T-helper 1 cell treated with Interleukin-12 subunit alpha and Interleukin-12 subunit beta and Interleukin-4 antibody, amounts not matched to agents 30 ng/mL and 1 ng/mL, for 36 hours (primary cell): ENCODE measurements at regions not wholly inside any gene's neighbourhood (a gene's known extent, or its start where the extent isn't known, plus 50 kb on each side); places are given as distances from the start of the nearest gene placed in this dataset.

Experiments used
- intact Hi-C: fragments of 100-400 bp; cut with micrococcal nuclease; formaldehyde crosslinking; loops from one replicate; pipeline ENCODE4 v1.15.1; 2024

- intact Hi-C loops = loop anchor here (5.0 kb wide), 4 partner anchors 158 to 713 kb away; no protein-coding TSS in a partner anchor
Measured at GRCh38 chr13:40064154-40065097, 409.0 kb downstream of the COG6 start.

GRCh38 chr13:40069173-40070044 is 413.9 kb downstream of the COG6 start:
- intact Hi-C loops = loop anchor here (1.0 to 5.0 kb wide), 13 partner anchors 27 to 708 kb away; no protein-coding TSS in a partner anchor

- intact Hi-C loops = no loop called here
Measured at GRCh38 chr13:40070357-40070756, 414.9 kb downstream of the COG6 start.

- intact Hi-C loops = no loop called here
Measured at GRCh38 chr13:40072663-40073120, 417.2 kb downstream of the COG6 start.

- intact Hi-C loops = no loop called here
Measured at GRCh38 chr13:40074338-40074737, 418.9 kb downstream of the COG6 start.

GRCh38 chr13:40075281-40075680 is 419.8 kb downstream of the COG6 start:
- intact Hi-C loops = no loop called here

- intact Hi-C loops = no loop called here
Measured at GRCh38 chr13:40076765-40077362, 421.4 kb downstream of the COG6 start.

- intact Hi-C loops = no loop called here
Measured at GRCh38 chr13:40077396-40078027, 422.1 kb downstream of the COG6 start.

GRCh38 chr13:40079721-40080120 is 424.3 kb downstream of the COG6 start:
- intact Hi-C loops = no loop called here

- intact Hi-C loops = no loop called here
Measured at GRCh38 chr13:40080676-40081075, 425.2 kb downstream of the COG6 start.

- intact Hi-C loops = no loop called here
Measured at GRCh38 chr13:40082639-40083038, 427.2 kb downstream of the COG6 start.

- intact Hi-C loops = no loop called here
Measured at GRCh38 chr13:40083841-40084240, 428.4 kb downstream of the COG6 start.

GRCh38 chr13:40084934-40085333 is 429.5 kb downstream of the COG6 start:
- intact Hi-C loops = no loop called here

- intact Hi-C loops = no loop called here
Measured at GRCh38 chr13:40087091-40088002, 431.9 kb downstream of the COG6 start.

- intact Hi-C loops = no loop called here
Measured at GRCh38 chr13:40094056-40094455, 438.6 kb downstream of the COG6 start.

GRCh38 chr13:40095695-40096356 is 440.4 kb downstream of the COG6 start:
- intact Hi-C loops = loop anchor here (1.0 kb wide), 1 partner anchor 27 kb away; no protein-coding TSS in a partner anchor

GRCh38 chr13:40096357-40096901 is 441.0 kb downstream of the COG6 start:
- intact Hi-C loops = loop anchor here (1.0 kb wide), 1 partner anchor 27 kb away; no protein-coding TSS in a partner anchor

GRCh38 chr13:40098246-40098645 is 442.8 kb downstream of the COG6 start:
- intact Hi-C loops = no loop called here
